GM12892 (cell line): ENCODE measurements at regions not wholly inside any gene's neighbourhood (a gene's known extent, or its start where the extent isn't known, plus 50 kb on each side); places are given as distances from the start of the nearest gene placed in this dataset.

Source experiments
- POLR2A ChIP-seq: IDR thresholded peaks from 2 replicates; pipeline ENCODE4 v1.6.1; 2011; ENCODE audit warnings: low read depth, low read length, control low read depth
- TAF1 ChIP-seq: IDR thresholded peaks from 2 replicates; pipeline ENCODE4 v1.6.1; 2011; ENCODE audit warnings: low read depth, mild to moderate bottlenecking, control low read depth, low read length, borderline replicate concordance

DNA sequence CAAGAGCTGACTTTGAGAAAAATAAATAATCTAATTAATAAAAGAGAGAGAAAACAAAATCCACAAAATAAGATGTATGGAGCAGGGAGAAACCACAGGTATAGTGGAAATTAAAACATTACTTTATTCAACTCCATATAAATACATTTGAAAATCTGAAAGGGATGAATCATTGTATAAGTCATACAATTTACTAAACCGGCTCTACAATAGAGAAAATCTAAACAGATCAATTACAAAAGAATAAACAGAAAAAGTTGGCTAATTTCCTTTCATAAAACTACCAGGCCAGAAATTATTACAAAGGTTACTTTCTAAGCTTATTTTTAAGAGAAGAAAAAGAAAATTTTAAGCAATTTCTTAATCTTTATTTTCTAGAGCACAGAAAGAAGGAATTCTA is 51.3 kb upstream of the DRD2 start:
- TF ChIP-seq TAF1, result no peak
- TF ChIP-seq POLR2A, result no peak
